ENCODE measurements at regions not wholly inside any gene's neighbourhood (a gene's known extent, or its start where the extent isn't known, plus 50 kb on each side); places are given as distances from the start of the nearest gene placed in this dataset.

DNA sequence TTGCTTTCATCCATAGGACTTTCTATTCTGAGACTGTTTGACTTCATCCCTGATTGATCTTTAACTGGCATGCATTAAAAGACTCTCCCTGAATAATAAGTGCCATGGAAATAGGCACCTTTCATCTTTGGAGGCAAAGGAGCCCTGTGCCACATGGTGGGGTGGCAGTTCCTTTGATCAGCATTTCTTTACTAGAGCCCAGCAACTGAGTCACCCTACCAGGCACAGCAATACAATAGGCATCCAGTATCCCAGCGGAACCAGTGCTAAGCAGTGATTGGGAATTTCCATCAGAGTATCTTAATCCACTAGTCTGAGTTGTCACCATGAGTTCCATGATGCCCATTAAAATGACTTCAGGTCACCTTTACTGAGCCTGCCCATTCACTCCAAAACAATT is 476.1 kb upstream of the MPDZ start:
- no peak for TF ChIP-seq CTCF (IDR thresholded peaks at IDR 0.05 in 2 of 3, conservative IDR thresholded peaks at IDR 0.05 in 1 of 3; ENCODE audit: insufficient read depth in 2 of 3, low read depth in 1 of 3, low read length in 3 of 3)
- TF ChIP-seq POLR2A (conservative IDR thresholded peaks at IDR 0.05): no peak
- TF ChIP-seq, protein P1, sequence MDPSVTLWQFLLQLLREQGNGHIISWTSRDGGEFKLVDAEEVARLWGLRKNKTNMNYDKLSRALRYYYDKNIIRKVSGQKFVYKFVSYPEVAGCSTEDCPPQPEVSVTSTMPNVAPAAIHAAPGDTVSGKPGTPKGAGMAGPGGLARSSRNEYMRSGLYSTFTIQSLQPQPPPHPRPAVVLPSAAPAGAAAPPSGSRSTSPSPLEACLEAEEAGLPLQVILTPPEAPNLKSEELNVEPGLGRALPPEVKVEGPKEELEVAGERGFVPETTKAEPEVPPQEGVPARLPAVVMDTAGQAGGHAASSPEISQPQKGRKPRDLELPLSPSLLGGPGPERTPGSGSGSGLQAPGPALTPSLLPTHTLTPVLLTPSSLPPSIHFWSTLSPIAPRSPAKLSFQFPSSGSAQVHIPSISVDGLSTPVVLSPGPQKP (CRISPR knock-in tag; IDR thresholded peaks at IDR 0.05): no peak
- TF ChIP-seq IRF2 (CRISPR knock-in tag; IDR thresholded peaks at IDR 0.05): no peak
- no peak for TF ChIP-seq E2F1 (CRISPR knock-in tag; IDR thresholded peaks at IDR 0.05)
- TF ChIP-seq, protein P2, sequence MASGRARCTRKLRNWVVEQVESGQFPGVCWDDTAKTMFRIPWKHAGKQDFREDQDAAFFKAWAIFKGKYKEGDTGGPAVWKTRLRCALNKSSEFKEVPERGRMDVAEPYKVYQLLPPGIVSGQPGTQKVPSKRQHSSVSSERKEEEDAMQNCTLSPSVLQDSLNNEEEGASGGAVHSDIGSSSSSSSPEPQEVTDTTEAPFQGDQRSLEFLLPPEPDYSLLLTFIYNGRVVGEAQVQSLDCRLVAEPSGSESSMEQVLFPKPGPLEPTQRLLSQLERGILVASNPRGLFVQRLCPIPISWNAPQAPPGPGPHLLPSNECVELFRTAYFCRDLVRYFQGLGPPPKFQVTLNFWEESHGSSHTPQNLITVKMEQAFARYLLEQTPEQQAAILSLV (tag; IDR thresholded peaks at IDR 0.05): no peak
- no peak for TF ChIP-seq PML (IDR thresholded peaks at IDR 0.05; ENCODE audit: low read length)
- TF ChIP-seq SREBF1 (IDR thresholded peaks at IDR 0.05; ENCODE audit: borderline replicate concordance, low read depth, low read length): no peak
- no peak for TF ChIP-seq TAF1 (IDR thresholded peaks at IDR 0.05; ENCODE audit: control insufficient read depth, extremely low read depth, insufficient read depth, low read length, severe bottlenecking)
- no peak for TF ChIP-seq MGA (IDR thresholded peaks at IDR 0.05)
- TF ChIP-seq NFE2L1 (tag; IDR thresholded peaks at IDR 0.05; ENCODE audit: borderline replicate concordance, low read depth): no peak
- TF ChIP-seq ZNF695 (CRISPR knock-in tag; IDR thresholded peaks at IDR 0.05): no peak
- TF ChIP-seq ESRRA (IDR thresholded peaks at IDR 0.05; ENCODE audit: borderline replicate concordance, low read depth): no peak

Data from K562 (cell line).